HG03520 (cell line): ENCODE measurements at regions not wholly inside any gene's neighbourhood (a gene's known extent, or its start where the extent isn't known, plus 50 kb on each side); places are given as distances from the start of the nearest gene placed in this dataset.

Source experiments
- ATAC-seq: cut with Tn5 transposase; IDR thresholded peaks from one replicate; pipeline ENCODE4 v1.9.1; 2021; ENCODE audit warnings: mild to moderate bottlenecking, moderate library complexity; ENCODE audit not compliant: unreplicated experiment

- ATAC-seq = no peak
Observed at GRCh38 chrX:40154250-40154852, 56.6 kb upstream of the BCOR start.

GRCh38 chrX:40153345-40154249, 55.8 kb upstream of the BCOR start:
- peak; percentile 44 for ATAC-seq

- no peak for ATAC-seq
Observed at GRCh38 chrX:40152741-40153344, 55.1 kb upstream of the BCOR start.

- ATAC-seq = no peak
Observed at GRCh38 chrX:40152173-40152711, 54.5 kb upstream of the BCOR start.

GRCh38 chrX:40151211-40152172, 53.7 kb upstream of the BCOR start:
- no peak for ATAC-seq

- no peak for ATAC-seq
Observed at GRCh38 chrX:40150503-40150902, 52.7 kb upstream of the BCOR start.

- no peak for ATAC-seq
Observed at GRCh38 chrX:40149286-40150175, 51.8 kb upstream of the BCOR start.

- ATAC-seq = no peak
Observed at GRCh38 chrX:40148385-40149285, 50.9 kb upstream of the BCOR start.

- ATAC-seq = no peak
Observed at GRCh38 chrX:40147971-40148370, 50.2 kb upstream of the BCOR start.
